IMR-90 (cell line): ENCODE measurements at regions not wholly inside any gene's neighbourhood (a gene's known extent, or its start where the extent isn't known, plus 50 kb on each side); places are given as distances from the start of the nearest gene placed in this dataset.

Source experiments
- ATAC-seq: fragments of 200-7000 bp; cut with Tn5 transposase; 2 replicates; pipeline ENCODE4 v1.9.1; 2020; ENCODE audit warnings: low read depth, mild to moderate bottlenecking, moderate library complexity
- BruUV-seq: library from RNA; stranded (reverse); fragments of 400-500 nt; replicated peaks from 2 replicates; lab custom pipeline; 2021; lab: Mats Ljungman, UMichigan
- CTCF ChIA-PET: fragments of 300-600 bp; formaldehyde crosslinking; extraction: SDS; loops from one replicate; lab custom pipeline; 2021; ENCODE audit warnings: antibody characterized with exemption; lab: Yijun Ruan, JAX
- POLR2A ChIA-PET: fragments of 300-600 bp; sonication (Branson Sonifier 250); formaldehyde crosslinking; loops from one replicate; lab custom pipeline; 2022; ENCODE audit warnings: antibody characterized with exemption; ENCODE audit not compliant: unreplicated experiment; lab: Charles Lee
- DNase-seq: peaks from one replicate; pipeline ENCODE4 v3.0.0; 2013
- H2AFZ ChIP-seq: replicated peaks from 2 replicates; pipeline ENCODE3; 2013; ENCODE audit warnings: low read length, mild to moderate bottlenecking; ENCODE audit not compliant: poor library complexity
- H2AK5ac ChIP-seq: 2 replicates; pipeline ENCODE4 v1.6.1; 2013; ENCODE audit warnings: low read depth, low read length, inconsistent platforms
- H2AK9ac ChIP-seq: replicated peaks from 2 replicates; pipeline ENCODE3; 2013; ENCODE audit warnings: mild to moderate bottlenecking, low read depth, low read length, moderate library complexity; ENCODE audit not compliant: poor library complexity
- H2BK120ac ChIP-seq: 2 replicates; pipeline ENCODE4 v1.6.1; 2013; ENCODE audit warnings: low read depth, low read length, inconsistent platforms
- H2BK15ac ChIP-seq: 3 replicates; pipeline ENCODE4 v1.6.1; 2013; ENCODE audit warnings: low read depth, low read length, inconsistent platforms
- H2BK20ac ChIP-seq: 2 replicates; pipeline ENCODE4 v1.6.1; 2013; ENCODE audit warnings: low read depth, mild to moderate bottlenecking, inconsistent platforms, low read length, moderate library complexity
- H2BK5ac ChIP-seq: 2 replicates; pipeline ENCODE4 v1.6.1; 2013; ENCODE audit warnings: mild to moderate bottlenecking, low read depth, low read length, inconsistent platforms; ENCODE audit not compliant: poor library complexity, severe bottlenecking
- H3K14ac ChIP-seq: replicated peaks from 2 replicates; pipeline ENCODE4 v1.6.1; 2013; ENCODE audit warnings: low read depth, low read length, inconsistent platforms
- H3K18ac ChIP-seq: 2 replicates; pipeline ENCODE4 v1.6.1; 2013; ENCODE audit warnings: low read depth, low read length, control low read depth
- H3K23ac ChIP-seq: 2 replicates; pipeline ENCODE4 v1.6.1; 2013; ENCODE audit warnings: low read depth, low read length, inconsistent platforms
- H3K27ac ChIP-seq: 2 replicates; pipeline ENCODE4 v1.5.1; 2013; ENCODE audit warnings: mild to moderate bottlenecking, control low read depth, low read length; ENCODE audit not compliant: insufficient read depth
- H3K27me3 ChIP-seq: 2 replicates; pipeline ENCODE4 v1.6.1; 2013; ENCODE audit warnings: low read length; ENCODE audit not compliant: control insufficient read depth, insufficient read depth
- H3K36me3 ChIP-seq: 2 replicates; pipeline ENCODE4 v1.6.1; 2013; ENCODE audit warnings: low read length, mixed read lengths; ENCODE audit not compliant: control insufficient read depth, insufficient read depth
- H3K4ac ChIP-seq: 2 replicates; pipeline ENCODE4 v1.6.1; 2013; ENCODE audit warnings: low read depth, low read length, inconsistent platforms
- H3K4me1 ChIP-seq: 2 replicates; pipeline ENCODE4 v1.6.1; 2013; ENCODE audit warnings: low read length, mixed read lengths; ENCODE audit not compliant: control insufficient read depth, insufficient read depth
- H3K4me2 ChIP-seq: 2 replicates; pipeline ENCODE4 v1.6.1; 2013; ENCODE audit warnings: low read depth, mild to moderate bottlenecking, control low read depth, low read length, moderate library complexity
- H3K4me3 ChIP-seq: 2 replicates; pipeline ENCODE4 v1.5.1; 2013; ENCODE audit warnings: low read depth, mild to moderate bottlenecking, control low read depth, low read length, moderate library complexity; ENCODE audit not compliant: insufficient read depth
- H3K56ac ChIP-seq: 2 replicates; pipeline ENCODE4 v1.6.1; 2013; ENCODE audit warnings: low read length, inconsistent platforms; ENCODE audit not compliant: insufficient read depth; ENCODE audit errors: extremely low read depth
- H3K79me1 ChIP-seq, 2 experiments: 2 replicates each; pipeline ENCODE4 v1.6.1; 2013; ENCODE audit warnings: low read length in 2 of 2, inconsistent platforms in 1 of 2, low read depth in 1 of 2
- H3K9ac ChIP-seq: 2 replicates; pipeline ENCODE4 v1.6.1; 2013; ENCODE audit warnings: low read depth, low read length, control low read depth
- H3K9me1 ChIP-seq: 2 replicates; pipeline ENCODE4 v1.6.1; 2013; ENCODE audit warnings: low read length, inconsistent platforms; ENCODE audit not compliant: insufficient read depth
- H3K9me3 ChIP-seq: 2 replicates; pipeline ENCODE4 v1.6.1; 2013; ENCODE audit warnings: low read length; ENCODE audit not compliant: control insufficient read depth, insufficient read depth
- H4K20me1 ChIP-seq: 2 replicates; pipeline ENCODE4 v1.6.1; 2013; ENCODE audit warnings: low read length, inconsistent platforms; ENCODE audit not compliant: insufficient read depth
- H4K5ac ChIP-seq: 2 replicates; pipeline ENCODE4 v1.6.1; 2013; ENCODE audit warnings: mild to moderate bottlenecking, low read depth, low read length, control low read depth
- H4K8ac ChIP-seq, 2 experiments: 2 replicates each; pipeline ENCODE4 v1.6.1; 2013; ENCODE audit warnings: low read depth in 2 of 2, low read length in 2 of 2, control low read depth in 1 of 2, inconsistent platforms in 1 of 2
- H4K91ac ChIP-seq: 2 replicates; pipeline ENCODE4 v1.6.1; 2013; ENCODE audit warnings: low read depth, low read length, inconsistent platforms; ENCODE audit not compliant: insufficient read depth
- BHLHE40 ChIP-seq: fragments of 150-350 bp; IDR thresholded peaks from 2 replicates; pipeline ENCODE4 v1.6.1; 2016; ENCODE audit warnings: mild to moderate bottlenecking, low read depth, low read length
- CEBPB ChIP-seq: IDR thresholded peaks from 2 replicates; pipeline ENCODE4 v1.6.1; 2012; ENCODE audit warnings: low read depth, low read length, improper control_type of control experiment
- CHD1 ChIP-seq: IDR thresholded peaks from 2 replicates; pipeline ENCODE4 v1.6.1; 2012; ENCODE audit warnings: low read depth, low read length, improper control_type of control experiment
- FOS ChIP-seq: fragments of 150-350 bp; IDR thresholded peaks from 2 replicates; pipeline ENCODE4 v1.6.1; 2016; ENCODE audit warnings: low read depth, low read length
- MAFK ChIP-seq: IDR thresholded peaks from 2 replicates; pipeline ENCODE4 v1.6.1; 2012; ENCODE audit warnings: low read depth, low read length, improper control_type of control experiment
- MAZ ChIP-seq: IDR thresholded peaks from 2 replicates; pipeline ENCODE4 v1.6.1; 2012; ENCODE audit warnings: low read depth, mild to moderate bottlenecking, low read length, improper control_type of control experiment, moderate library complexity, borderline replicate concordance
- MXI1 ChIP-seq: IDR thresholded peaks from 2 replicates; pipeline ENCODE4 v1.6.1; 2012; ENCODE audit warnings: low read depth, mild to moderate bottlenecking, low read length, moderate library complexity, borderline replicate concordance
- NFE2L2 ChIP-seq: fragments of 150-350 bp; IDR thresholded peaks from 2 replicates; pipeline ENCODE4 v1.6.1; 2016; ENCODE audit warnings: low read depth, mild to moderate bottlenecking, low read length
- POLR2A ChIP-seq: IDR thresholded peaks from 2 replicates; pipeline ENCODE4 v1.6.1; 2012; ENCODE audit warnings: mild to moderate bottlenecking, low read depth, low read length
- RAD21 ChIP-seq: IDR thresholded peaks from 2 replicates; pipeline ENCODE4 v1.6.1; 2012; ENCODE audit warnings: low read length, improper control_type of control experiment
- RCOR1 ChIP-seq: IDR thresholded peaks from 2 replicates; pipeline ENCODE4 v1.6.1; 2012; ENCODE audit warnings: mild to moderate bottlenecking, low read length, improper control_type of control experiment; ENCODE audit not compliant: insufficient replicate concordance
- RFX5 ChIP-seq: IDR thresholded peaks from 2 replicates; pipeline ENCODE4 v1.8.0; 2012; ENCODE audit warnings: low read depth, mild to moderate bottlenecking, low read length, moderate library complexity
- SMC3 ChIP-seq: fragments of 150-350 bp; IDR thresholded peaks from 2 replicates; pipeline ENCODE4 v1.6.1; 2016; ENCODE audit warnings: low read depth, mild to moderate bottlenecking, antibody characterized with exemption, low read length, moderate library complexity
- WGBS, 2 experiments: methylation state at CpG; one replicate each; pipeline versions ENCODE4 v1.1.5 to v1.1.7; 2013; ENCODE audit warnings: missing lambda C conversion rate in 2 of 2; ENCODE audit not compliant: insufficient read length in 1 of 2; ENCODE audit errors: extremely low coverage in 2 of 2; 5-methylcytosine and 5-hydroxymethylcytosine counted together
- dilution Hi-C: fragments of 300-500 bp; cut with HindIII; formaldehyde crosslinking; loops from one replicate; pipeline ENCODE4 v1.14.3; 2018; ENCODE audit warnings: low sequenced_read_pairs; ENCODE audit not compliant: unreplicated experiment
- in situ Hi-C: fragments of 300-500 bp; cut with MboI; formaldehyde crosslinking; loops from 3 replicates; pipeline ENCODE4 v1.14.3; 2019; ENCODE audit warnings: low sequenced_read_pairs, inconsistent platforms, mixed read lengths
- intact Hi-C: fragments of 100-400 bp; cut with micrococcal nuclease; formaldehyde crosslinking; loops from 2 replicates; pipeline ENCODE4 v1.10.0; 2022
- TF ChIP-seq, protein P1 (sequence below): fragments of 150-350 bp; IDR thresholded peaks from 2 replicates; pipeline ENCODE4 v1.6.1; 2016; ENCODE audit warnings: low read depth, mild to moderate bottlenecking, low read length, moderate library complexity, borderline replicate concordance
- TF ChIP-seq, protein P2 (sequence below): fragments of 150-350 bp; IDR thresholded peaks from 2 replicates; pipeline ENCODE4 v1.6.1; 2017; ENCODE audit warnings: mild to moderate bottlenecking, antibody characterized with exemption, low read length, low read depth
- TF ChIP-seq, protein P3 (sequence below): conservative IDR thresholded peaks from 2 replicates; pipeline ENCODE4 v1.5.1; 2012; ENCODE audit warnings: mild to moderate bottlenecking, low read depth, low read length, improper control_type of control experiment

DNA sequence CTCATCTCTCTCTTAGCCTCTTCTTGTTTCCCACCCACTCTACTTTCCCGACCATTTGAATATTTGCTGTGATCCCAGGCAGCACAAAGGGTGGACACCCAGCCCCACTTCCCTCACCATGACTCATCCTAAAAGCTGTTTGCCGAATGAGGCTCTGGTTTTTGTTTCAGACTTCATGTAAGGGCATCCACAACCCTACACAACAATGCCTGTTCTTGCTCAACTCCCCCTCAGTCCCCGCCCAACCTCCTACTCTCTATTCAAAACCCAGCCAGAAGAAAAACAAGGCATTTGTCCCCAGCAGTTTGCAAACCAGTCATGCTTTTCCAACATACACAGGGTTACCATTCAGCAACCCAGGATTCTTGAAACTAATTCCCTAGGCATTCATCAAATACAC is 516.5 kb upstream of the CNKSR2 start:
- CTCF ChIA-PET, result no interaction called here

More for the DNA sequence above, 516.5 kb upstream of the CNKSR2 start:
- ATAC-seq (no peak), DNase-seq (no peak)
- H3K27me3 ChIP-seq, result no peaks in the 10 kb centered on the region
- no peak for TF ChIP-seq MXI1
- TF ChIP-seq, protein P1, sequence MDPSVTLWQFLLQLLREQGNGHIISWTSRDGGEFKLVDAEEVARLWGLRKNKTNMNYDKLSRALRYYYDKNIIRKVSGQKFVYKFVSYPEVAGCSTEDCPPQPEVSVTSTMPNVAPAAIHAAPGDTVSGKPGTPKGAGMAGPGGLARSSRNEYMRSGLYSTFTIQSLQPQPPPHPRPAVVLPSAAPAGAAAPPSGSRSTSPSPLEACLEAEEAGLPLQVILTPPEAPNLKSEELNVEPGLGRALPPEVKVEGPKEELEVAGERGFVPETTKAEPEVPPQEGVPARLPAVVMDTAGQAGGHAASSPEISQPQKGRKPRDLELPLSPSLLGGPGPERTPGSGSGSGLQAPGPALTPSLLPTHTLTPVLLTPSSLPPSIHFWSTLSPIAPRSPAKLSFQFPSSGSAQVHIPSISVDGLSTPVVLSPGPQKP, result no peak
- TF ChIP-seq CEBPB, result no peak
- no peak for TF ChIP-seq RCOR1
- TF ChIP-seq MAFK, result no peak
- TF ChIP-seq BHLHE40, result no peak
- no peak for TF ChIP-seq POLR2A
- TF ChIP-seq CHD1, result no peak
- no peak for TF ChIP-seq FOS
- TF ChIP-seq, protein P2, sequence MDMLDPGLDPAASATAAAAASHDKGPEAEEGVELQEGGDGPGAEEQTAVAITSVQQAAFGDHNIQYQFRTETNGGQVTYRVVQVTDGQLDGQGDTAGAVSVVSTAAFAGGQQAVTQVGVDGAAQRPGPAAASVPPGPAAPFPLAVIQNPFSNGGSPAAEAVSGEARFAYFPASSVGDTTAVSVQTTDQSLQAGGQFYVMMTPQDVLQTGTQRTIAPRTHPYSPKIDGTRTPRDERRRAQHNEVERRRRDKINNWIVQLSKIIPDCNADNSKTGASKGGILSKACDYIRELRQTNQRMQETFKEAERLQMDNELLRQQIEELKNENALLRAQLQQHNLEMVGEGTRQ, result no peak
- TF ChIP-seq, protein P3, sequence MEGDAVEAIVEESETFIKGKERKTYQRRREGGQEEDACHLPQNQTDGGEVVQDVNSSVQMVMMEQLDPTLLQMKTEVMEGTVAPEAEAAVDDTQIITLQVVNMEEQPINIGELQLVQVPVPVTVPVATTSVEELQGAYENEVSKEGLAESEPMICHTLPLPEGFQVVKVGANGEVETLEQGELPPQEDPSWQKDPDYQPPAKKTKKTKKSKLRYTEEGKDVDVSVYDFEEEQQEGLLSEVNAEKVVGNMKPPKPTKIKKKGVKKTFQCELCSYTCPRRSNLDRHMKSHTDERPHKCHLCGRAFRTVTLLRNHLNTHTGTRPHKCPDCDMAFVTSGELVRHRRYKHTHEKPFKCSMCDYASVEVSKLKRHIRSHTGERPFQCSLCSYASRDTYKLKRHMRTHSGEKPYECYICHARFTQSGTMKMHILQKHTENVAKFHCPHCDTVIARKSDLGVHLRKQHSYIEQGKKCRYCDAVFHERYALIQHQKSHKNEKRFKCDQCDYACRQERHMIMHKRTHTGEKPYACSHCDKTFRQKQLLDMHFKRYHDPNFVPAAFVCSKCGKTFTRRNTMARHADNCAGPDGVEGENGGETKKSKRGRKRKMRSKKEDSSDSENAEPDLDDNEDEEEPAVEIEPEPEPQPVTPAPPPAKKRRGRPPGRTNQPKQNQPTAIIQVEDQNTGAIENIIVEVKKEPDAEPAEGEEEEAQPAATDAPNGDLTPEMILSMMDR, result no peak
- TF ChIP-seq SMC3, result no peak
- no peak for TF ChIP-seq RFX5
- no peak for TF ChIP-seq NFE2L2
- no peak for TF ChIP-seq RAD21
- no peak for TF ChIP-seq MAZ
- intact Hi-C loops (no loop called here), dilution Hi-C loops (no loop called here), in situ Hi-C loops (no loop called here)
- no peak overlapping the region for H3K4ac ChIP-seq
- no peak overlapping the region for H4K91ac ChIP-seq
- no peak overlapping the region for H4K8ac ChIP-seq
- H2BK5ac ChIP-seq, result no peak overlapping the region
- no peak overlapping the region for H3K56ac ChIP-seq
- H3K4me2 ChIP-seq, result no peak overlapping the region
- H3K9ac ChIP-seq, result no peak overlapping the region
- H2BK15ac ChIP-seq, result no peak overlapping the region
- BruUV-seq, result no TSS peak
- peaks cover 8% of the 10 kb centered on the region; the same call in 1 of the 2 replicates for H3K9me3 ChIP-seq
- no peak overlapping the region for H3K27ac ChIP-seq
- POLR2A ChIA-PET, result no interaction called here
- H3K79me1 ChIP-seq, result no peaks in the 10 kb centered on the region
- no peaks in the 10 kb centered on the region for H3K36me3 ChIP-seq
- H2BK120ac ChIP-seq, result no peak overlapping the region
- WGBS, 2 experiments, result 29% methylated on average over 1 of the region's 3 CpGs; no CpG with 5 or more reads in 1 of the 2 experiments
- H3K23ac ChIP-seq, result no peak overlapping the region
- H3K18ac ChIP-seq, result no peak overlapping the region
- H4K20me1 ChIP-seq, result no peaks in the 10 kb centered on the region
- no peaks in the 10 kb centered on the region for H3K9me1 ChIP-seq
- H3K4me3 ChIP-seq, result no peak overlapping the region
- no peaks in the 10 kb centered on the region for H3K4me1 ChIP-seq
- no peak overlapping the region for H3K14ac ChIP-seq
- no peak overlapping the region for H4K5ac ChIP-seq
- no peak overlapping the region for H2AK9ac ChIP-seq
- no peak overlapping the region for H2AK5ac ChIP-seq
- H2BK20ac ChIP-seq, result no peak overlapping the region
- H2AFZ ChIP-seq, result no peak overlapping the region
